GM21619 (cell line): ENCODE measurements at regions not wholly inside any gene's neighbourhood (a gene's known extent, or its start where the extent isn't known, plus 50 kb on each side); places are given as distances from the start of the nearest gene placed in this dataset.
"Not testable (repeated sequence)": the region's sequence is repeated elsewhere in the genome, so short reads cannot be mapped to it uniquely, and the experiment has no call there.

Source experiments
- ATAC-seq: cut with Tn5 transposase; IDR thresholded peaks from one replicate; pipeline ENCODE4 v1.9.1; 2021; ENCODE audit not compliant: unreplicated experiment

- ATAC-seq: no peak
Observed at GRCh38 chr10:65788271-65788670, 1137.6 kb upstream of the LRRTM3 start.

- no peak for ATAC-seq
Observed at GRCh38 chr10:65791979-65792378, 1133.9 kb upstream of the LRRTM3 start.

- ATAC-seq: no peak
Observed at GRCh38 chr10:65793738-65794425, 1132.0 kb upstream of the LRRTM3 start.

GRCh38 chr10:65794861-65795260 lies 1131.0 kb upstream of the LRRTM3 start:
- not testable (repeated sequence) for ATAC-seq

- ATAC-seq: no peak
Observed at GRCh38 chr10:65796472-65796871, 1129.4 kb upstream of the LRRTM3 start.

- ATAC-seq: no peak
Observed at GRCh38 chr10:65798133-65798532, 1127.7 kb upstream of the LRRTM3 start.

GRCh38 chr10:65802391-65802790 lies 1123.4 kb upstream of the LRRTM3 start:
- no peak for ATAC-seq

GRCh38 chr10:65805511-65805910 lies 1120.3 kb upstream of the LRRTM3 start:
- ATAC-seq: no peak

- no peak for ATAC-seq
Observed at GRCh38 chr10:65805993-65806392, 1119.8 kb upstream of the LRRTM3 start.

- ATAC-seq: no peak
Observed at GRCh38 chr10:65808687-65809333, 1117.0 kb upstream of the LRRTM3 start.

- no peak for ATAC-seq
Observed at GRCh38 chr10:65811931-65812525, 1113.8 kb upstream of the LRRTM3 start.

- ATAC-seq: no peak
Observed at GRCh38 chr10:65816536-65816935, 1109.3 kb upstream of the LRRTM3 start.

GRCh38 chr10:65818990-65819389 lies 1106.8 kb upstream of the LRRTM3 start:
- no peak for ATAC-seq

- ATAC-seq: no peak
Observed at GRCh38 chr10:65827359-65827758, 1098.5 kb upstream of the LRRTM3 start.

GRCh38 chr10:65838811-65839210 lies 1087.0 kb upstream of the LRRTM3 start:
- ATAC-seq: no peak

- no peak for ATAC-seq
Observed at GRCh38 chr10:65843203-65843602, 1082.6 kb upstream of the LRRTM3 start.

- ATAC-seq: no peak
Observed at GRCh38 chr10:65845916-65846315, 1079.9 kb upstream of the LRRTM3 start.

GRCh38 chr10:65846541-65846940 lies 1079.3 kb upstream of the LRRTM3 start:
- no peak for ATAC-seq

GRCh38 chr10:65846949-65847348 lies 1078.9 kb upstream of the LRRTM3 start:
- ATAC-seq: no peak

- ATAC-seq: no peak
Observed at GRCh38 chr10:65847436-65848230, 1078.2 kb upstream of the LRRTM3 start.

- ATAC-seq: no peak
Observed at GRCh38 chr10:65858841-65859240, 1067.0 kb upstream of the LRRTM3 start.

GRCh38 chr10:65861249-65861648 lies 1064.6 kb upstream of the LRRTM3 start:
- no peak for ATAC-seq
